ENCODE measurements at regions not wholly inside any gene's neighbourhood (a gene's known extent, or its start where the extent isn't known, plus 50 kb on each side); places are given as distances from the start of the nearest gene placed in this dataset.

GRCh38 chr1:220991506-220991905 lies 112.3 kb downstream of the HLX start:
- Histone ChIP-seq H4K91ac (ENCODE audit: low read depth, low read length, poor library complexity) (no peak overlapping the region), H3K4me2 (ENCODE audit: insufficient read depth, low read length, poor library complexity, severe bottlenecking) (no peak overlapping the region), H2BK120ac (ENCODE audit: low read depth, low read length) (no peak overlapping the region), H3K4me1 (ENCODE audit: control insufficient read depth in 2 of 2, insufficient read depth in 1 of 2, low read depth in 1 of 2, low read length in 2 of 2) (no peaks in the 10 kb centered on the region), H3K27ac (replicated peaks; ENCODE audit: low read length) (no peak overlapping the region), H3K18ac (ENCODE audit: low read length) (no peak overlapping the region), H2BK15ac (ENCODE audit: low read length) (no peak overlapping the region), H2AK5ac (ENCODE audit: low read depth, low read length) (no peak overlapping the region), H2AFZ (ENCODE audit: low read length) (no peak overlapping the region), H2BK5ac (ENCODE audit: low read length) (no peak overlapping the region), H2BK12ac (ENCODE audit: low read length) (no peak overlapping the region), H3K9ac (ENCODE audit: low read depth, low read length, poor library complexity) (no peak overlapping the region), H3K4me3 (ENCODE audit: low read length in 2 of 2) (no peak overlapping the region), H3K36me3 (replicated peaks in 1 of 2; ENCODE audit: control insufficient read depth in 2 of 2, insufficient read depth in 2 of 2, low read length in 2 of 2) (no peaks in the 10 kb centered on the region), H3K14ac (ENCODE audit: low read length) (no peak overlapping the region), H3K9me3 (replicated peaks in 1 of 2; ENCODE audit: control insufficient read depth in 2 of 2, insufficient read depth in 1 of 2, low read depth in 1 of 2, low read length in 2 of 2) (no peaks in the 10 kb centered on the region), H3K4ac (ENCODE audit: low read length) (no peak overlapping the region), H3K23ac (ENCODE audit: low read depth, low read length, poor library complexity) (no peak overlapping the region), H3K79me1 (ENCODE audit: low read depth, low read length) (no peaks in the 10 kb centered on the region), H4K8ac (ENCODE audit: low read depth, low read length) (no peak overlapping the region), H3K27me3 (ENCODE audit: control insufficient read depth in 3 of 3, insufficient read depth in 3 of 3, low read depth in 1 of 3, low read length in 3 of 3) (no peaks in the 10 kb centered on the region)
- no CpG with 5 or more reads among the region's 4 CpGs for WGBS, 2 donors (ENCODE audit: extremely low coverage in 2 of 2, insufficient read length in 2 of 2, insufficient replicate concordance in 1 of 2)
- DNase-seq (ENCODE audit: low spot score): no peak

- no peak overlapping the region for H4K91ac ChIP-seq (ENCODE audit: low read depth, low read length, poor library complexity)
- no peaks in the 10 kb centered on the region for H3K36me3 ChIP-seq (replicated peaks in 1 of 2; ENCODE audit: control insufficient read depth in 2 of 2, insufficient read depth in 2 of 2, low read length in 2 of 2)
- no peaks in the 10 kb centered on the region for H3K27me3 ChIP-seq (ENCODE audit: control insufficient read depth in 3 of 3, insufficient read depth in 3 of 3, low read depth in 1 of 3, low read length in 3 of 3)
- no CpG with 5 or more reads among the region's 13 CpGs for WGBS, 2 donors (ENCODE audit: extremely low coverage in 2 of 2, insufficient read length in 2 of 2, insufficient replicate concordance in 1 of 2)
- no peak overlapping the region for H2AK5ac ChIP-seq (ENCODE audit: low read depth, low read length)
- H3K18ac ChIP-seq (ENCODE audit: low read length): no peak overlapping the region
- H3K4me3 ChIP-seq (ENCODE audit: low read length in 2 of 2): no peak overlapping the region
- H2BK12ac ChIP-seq (ENCODE audit: low read length): no peak overlapping the region
- no peak overlapping the region for H3K4ac ChIP-seq (ENCODE audit: low read length)
- H3K79me1 ChIP-seq (ENCODE audit: low read depth, low read length): no peaks in the 10 kb centered on the region
- H3K27ac ChIP-seq (replicated peaks; ENCODE audit: low read length): no peak overlapping the region
- no peak overlapping the region for H2BK5ac ChIP-seq (ENCODE audit: low read length)
- no peaks in the 10 kb centered on the region for H3K9me3 ChIP-seq (replicated peaks in 1 of 2; ENCODE audit: control insufficient read depth in 2 of 2, insufficient read depth in 1 of 2, low read depth in 1 of 2, low read length in 2 of 2)
- no peaks in the 10 kb centered on the region for H3K4me1 ChIP-seq (ENCODE audit: control insufficient read depth in 2 of 2, insufficient read depth in 1 of 2, low read depth in 1 of 2, low read length in 2 of 2)
- H2AFZ ChIP-seq (ENCODE audit: low read length): no peak overlapping the region
- no peak overlapping the region for H2BK120ac ChIP-seq (ENCODE audit: low read depth, low read length)
- H3K23ac ChIP-seq (ENCODE audit: low read depth, low read length, poor library complexity): no peak overlapping the region
- H2BK15ac ChIP-seq (ENCODE audit: low read length): no peak overlapping the region
- H3K4me2 ChIP-seq (ENCODE audit: insufficient read depth, low read length, poor library complexity, severe bottlenecking): no peak overlapping the region
- H3K9ac ChIP-seq (ENCODE audit: low read depth, low read length, poor library complexity): no peak overlapping the region
- DNase-seq (ENCODE audit: low spot score): no peak
- H3K14ac ChIP-seq (ENCODE audit: low read length): no peak overlapping the region
- no peak overlapping the region for H4K8ac ChIP-seq (ENCODE audit: low read depth, low read length)
Observed at GRCh38 chr1:220991959-220992704, 112.9 kb downstream of the HLX start.

- Histone ChIP-seq H2BK120ac (ENCODE audit: low read depth, low read length) (no peak overlapping the region), H2BK5ac (ENCODE audit: low read length) (no peak overlapping the region), H2AFZ (ENCODE audit: low read length) (no peak overlapping the region), H4K8ac (ENCODE audit: low read depth, low read length) (no peak overlapping the region), H2BK12ac (ENCODE audit: low read length) (no peak overlapping the region), H3K18ac (ENCODE audit: low read length) (no peak overlapping the region), H3K36me3 (replicated peaks in 1 of 2; ENCODE audit: control insufficient read depth in 2 of 2, insufficient read depth in 2 of 2, low read length in 2 of 2) (no peaks in the 10 kb centered on the region), H3K27me3 (ENCODE audit: control insufficient read depth in 3 of 3, insufficient read depth in 3 of 3, low read depth in 1 of 3, low read length in 3 of 3) (no peaks in the 10 kb centered on the region), H3K9ac (ENCODE audit: low read depth, low read length, poor library complexity) (no peak overlapping the region), H3K4me3 (ENCODE audit: low read length in 2 of 2) (no peak overlapping the region), H3K14ac (ENCODE audit: low read length) (no peak overlapping the region), H2BK15ac (ENCODE audit: low read length) (no peak overlapping the region), H4K91ac (ENCODE audit: low read depth, low read length, poor library complexity) (no peak overlapping the region), H3K9me3 (replicated peaks in 1 of 2; ENCODE audit: control insufficient read depth in 2 of 2, insufficient read depth in 1 of 2, low read depth in 1 of 2, low read length in 2 of 2) (no peaks in the 10 kb centered on the region), H3K4ac (ENCODE audit: low read length) (no peak overlapping the region), H3K4me2 (ENCODE audit: insufficient read depth, low read length, poor library complexity, severe bottlenecking) (no peak overlapping the region), H3K79me1 (ENCODE audit: low read depth, low read length) (no peaks in the 10 kb centered on the region), H3K27ac (replicated peaks; ENCODE audit: low read length) (no peak overlapping the region), H3K23ac (ENCODE audit: low read depth, low read length, poor library complexity) (no peak overlapping the region), H3K4me1 (ENCODE audit: control insufficient read depth in 2 of 2, insufficient read depth in 1 of 2, low read depth in 1 of 2, low read length in 2 of 2) (no peaks in the 10 kb centered on the region), H2AK5ac (ENCODE audit: low read depth, low read length) (no peak overlapping the region)
- DNase-seq (ENCODE audit: low spot score): no peak
- WGBS, 2 donors (ENCODE audit: extremely low coverage in 2 of 2, insufficient read length in 2 of 2, insufficient replicate concordance in 1 of 2): no CpG with 5 or more reads among the region's 3 CpGs
Observed at GRCh38 chr1:220992705-220993052, 113.4 kb downstream of the HLX start.

DNA sequence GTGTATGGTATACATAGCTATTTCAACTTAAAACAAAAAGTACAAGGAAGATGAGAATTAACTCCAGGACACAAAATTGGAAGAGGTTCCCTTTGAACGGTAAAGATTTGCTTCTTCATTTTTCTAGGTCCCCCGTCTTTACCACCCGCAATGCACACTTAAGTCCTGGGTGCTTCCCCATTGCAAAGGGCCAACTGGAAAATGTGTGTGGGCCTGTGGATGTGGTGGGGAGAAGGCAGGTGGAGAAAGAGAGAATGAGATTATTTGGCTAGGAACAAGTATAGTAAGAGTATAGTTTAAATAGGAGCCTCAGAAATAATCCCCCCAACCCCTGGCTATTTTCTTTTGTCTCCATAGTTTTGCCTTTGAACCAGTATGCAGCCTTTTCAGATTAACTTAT lies 115.4 kb downstream of the HLX start:
- H3K18ac ChIP-seq (ENCODE audit: low read length): no peak overlapping the region
- no peak overlapping the region for H4K8ac ChIP-seq (ENCODE audit: low read depth, low read length)
- no peak overlapping the region for H2BK12ac ChIP-seq (ENCODE audit: low read length)
- no peak overlapping the region for H3K9ac ChIP-seq (ENCODE audit: low read depth, low read length, poor library complexity)
- no peak overlapping the region for H2BK5ac ChIP-seq (ENCODE audit: low read length)
- H3K36me3 ChIP-seq (replicated peaks in 1 of 2; ENCODE audit: control insufficient read depth in 2 of 2, insufficient read depth in 2 of 2, low read length in 2 of 2): no peaks in the 10 kb centered on the region
- no peak overlapping the region for H3K4ac ChIP-seq (ENCODE audit: low read length)
- WGBS, 2 donors (ENCODE audit: extremely low coverage in 2 of 2, insufficient read length in 2 of 2, insufficient replicate concordance in 1 of 2): no CpG with 5 or more reads among the region's 3 CpGs
- no peak overlapping the region for H2AK5ac ChIP-seq (ENCODE audit: low read depth, low read length)
- no peak overlapping the region for H3K4me3 ChIP-seq (ENCODE audit: low read length in 2 of 2)
- no peak overlapping the region for H3K27ac ChIP-seq (replicated peaks; ENCODE audit: low read length)
- no peaks in the 10 kb centered on the region for H3K9me3 ChIP-seq (replicated peaks in 1 of 2; ENCODE audit: control insufficient read depth in 2 of 2, insufficient read depth in 1 of 2, low read depth in 1 of 2, low read length in 2 of 2)
- H2AFZ ChIP-seq (ENCODE audit: low read length): no peak overlapping the region
- no peak overlapping the region for H4K91ac ChIP-seq (ENCODE audit: low read depth, low read length, poor library complexity)
- no peaks in the 10 kb centered on the region for H3K27me3 ChIP-seq (ENCODE audit: control insufficient read depth in 3 of 3, insufficient read depth in 3 of 3, low read depth in 1 of 3, low read length in 3 of 3)
- no peak overlapping the region for H2BK120ac ChIP-seq (ENCODE audit: low read depth, low read length)
- no peaks in the 10 kb centered on the region for H3K79me1 ChIP-seq (ENCODE audit: low read depth, low read length)
- H3K23ac ChIP-seq (ENCODE audit: low read depth, low read length, poor library complexity): no peak overlapping the region
- no peak overlapping the region for H3K14ac ChIP-seq (ENCODE audit: low read length)
- no peak for DNase-seq (ENCODE audit: low spot score)
- H2BK15ac ChIP-seq (ENCODE audit: low read length): no peak overlapping the region
- no peak overlapping the region for H3K4me2 ChIP-seq (ENCODE audit: insufficient read depth, low read length, poor library complexity, severe bottlenecking)
- no peaks in the 10 kb centered on the region for H3K4me1 ChIP-seq (ENCODE audit: control insufficient read depth in 2 of 2, insufficient read depth in 1 of 2, low read depth in 1 of 2, low read length in 2 of 2)

All from neuronal stem cell (in vitro differentiated cells).